WTC11 (cell line): ENCODE measurements at regions not wholly inside any gene's neighbourhood (a gene's known extent, or its start where the extent isn't known, plus 50 kb on each side); places are given as distances from the start of the nearest gene placed in this dataset.

Experiments used
- ATAC-seq: fragments of 200-7000 bp; cut with Tn5 transposase; 2 replicates; pipeline ENCODE4 v1.10.0; 2021; ENCODE audit warnings: mild to moderate bottlenecking, moderate library complexity
- CTCF ChIA-PET: fragments of 300-600 bp; sonication (Branson Sonifier 250); formaldehyde crosslinking; loops from one replicate; lab custom pipeline; 2021; ENCODE audit warnings: antibody characterized with exemption; lab: Charles Lee
- POLR2A ChIA-PET: fragments of 350-600 bp; sonication (Branson Sonifier 250); formaldehyde crosslinking; loops from one replicate; lab custom pipeline; 2021; ENCODE audit warnings: antibody characterized with exemption; lab: Charles Lee
- DNase-seq: peaks from one replicate; pipeline ENCODE4 v3.0.0; 2021; ENCODE audit warnings: low spot score
- H3K27ac Mint-ChIP-seq: 2 replicates; pipeline ENCODE4 v1.8.0; 2021; ENCODE audit warnings: mixed read lengths
- H3K27me3 Mint-ChIP-seq: 2 replicates; pipeline ENCODE4 v1.8.0; 2021; ENCODE audit warnings: low read depth, mild to moderate bottlenecking, moderate library complexity, mixed read lengths
- H3K36me3 Mint-ChIP-seq: 2 replicates; pipeline ENCODE4 v1.8.0; 2021; ENCODE audit warnings: mixed read lengths
- H3K4me1 Mint-ChIP-seq: 2 replicates; pipeline ENCODE4 v1.8.0; 2022; ENCODE audit warnings: mixed read lengths
- H3K4me3 Mint-ChIP-seq: 2 replicates; pipeline ENCODE4 v1.8.0; 2021; ENCODE audit warnings: mild to moderate bottlenecking, moderate library complexity, mixed read lengths
- H3K9me3 Mint-ChIP-seq: 2 replicates; pipeline ENCODE4 v1.8.0; 2021; ENCODE audit warnings: mixed read lengths
- AFF4 ChIP-seq: sonication (generic); formaldehyde crosslinking; IDR thresholded peaks from 2 replicates; pipeline ENCODE4 v1.8.1; 2023; ENCODE audit warnings: mild to moderate bottlenecking, missing genetic modification reagents, borderline replicate concordance
- ATF6 ChIP-seq: sonication (generic); formaldehyde crosslinking; IDR thresholded peaks from 2 replicates; pipeline ENCODE4 v1.8.1; 2023; ENCODE audit warnings: mild to moderate bottlenecking, missing genetic modification reagents
- CDX4 ChIP-seq: fragments of 250-450 bp; sonication (Bioruptor Pico); IDR thresholded peaks from 2 replicates; pipeline ENCODE4 v1.9.0; 2021; ENCODE audit warnings: moderate library complexity, mild to moderate bottlenecking, inconsistent platforms, borderline replicate concordance
- CREM ChIP-seq: sonication (generic); formaldehyde crosslinking; IDR thresholded peaks from 2 replicates; pipeline ENCODE4 v1.8.1; 2022; ENCODE audit warnings: mild to moderate bottlenecking, missing genetic modification reagents, moderate library complexity
- CTCF ChIP-seq: fragments of 200-600 bp; IDR thresholded peaks from 2 replicates; pipeline ENCODE4 v1.8.0; 2022; ENCODE audit warnings: antibody characterized with exemption
- E2F5 ChIP-seq: sonication (generic); formaldehyde crosslinking; IDR thresholded peaks from 2 replicates; pipeline ENCODE4 v1.8.1; 2022; ENCODE audit warnings: mild to moderate bottlenecking, moderate library complexity, missing genetic modification reagents
- FOXJ3 ChIP-seq: sonication (generic); formaldehyde crosslinking; IDR thresholded peaks from 2 replicates; pipeline ENCODE4 v1.9.0; 2021; ENCODE audit warnings: missing genetic modification reagents, mild to moderate bottlenecking, borderline replicate concordance
- GRHL2 ChIP-seq: fragments of 250-450 bp; sonication (Bioruptor Pico); IDR thresholded peaks from 2 replicates; pipeline ENCODE4 v1.8.0; 2022; ENCODE audit warnings: mild to moderate bottlenecking, moderate library complexity; ENCODE audit not compliant: insufficient replicate concordance, severe bottlenecking
- MXD4 ChIP-seq: fragments of 250-450 bp; sonication (Bioruptor Pico); IDR thresholded peaks from 2 replicates; pipeline ENCODE4 v1.8.0; 2021; ENCODE audit warnings: mild to moderate bottlenecking, moderate library complexity, borderline replicate concordance
- TEAD4 ChIP-seq: sonication (generic); formaldehyde crosslinking; IDR thresholded peaks from 2 replicates; pipeline ENCODE4 v1.8.0; 2022; ENCODE audit warnings: mild to moderate bottlenecking, missing genetic modification reagents
- ZNF317 ChIP-seq: sonication (generic); formaldehyde crosslinking; IDR thresholded peaks from 2 replicates; pipeline ENCODE4 v1.8.1; 2023; ENCODE audit warnings: low read depth, mild to moderate bottlenecking, moderate library complexity, missing genetic modification reagents, borderline replicate concordance
- ZNF423 ChIP-seq: fragments of 250-450 bp; sonication (Bioruptor Pico); IDR thresholded peaks from 2 replicates; pipeline ENCODE4 v2.1.2; 2022; ENCODE audit warnings: mild to moderate bottlenecking, moderate library complexity
- TF ChIP-seq, protein P1 (sequence below): sonication (generic); formaldehyde crosslinking; IDR thresholded peaks from 2 replicates; pipeline ENCODE4 v1.8.1; 2022; ENCODE audit warnings: low read depth, missing genetic modification reagents, borderline replicate concordance
- TF ChIP-seq, protein P2 (sequence below): fragments of 250-450 bp; sonication (Bioruptor Pico); IDR thresholded peaks from 2 replicates; pipeline ENCODE4 v1.9.0; 2021; ENCODE audit warnings: mild to moderate bottlenecking

- Mint-ChIP-seq H3K27me3 (no peaks in the 10 kb centered on the region), H3K36me3 (no peaks in the 10 kb centered on the region), H3K9me3 (no peaks in the 10 kb centered on the region), H3K27ac (no peak overlapping the region), H3K4me3 (no peak overlapping the region), H3K4me1 (peaks cover 4% of the 10 kb centered on the region; the same call in 1 of the 2 replicates)
- ATAC-seq, result no peak
- POLR2A ChIA-PET, result no interaction called here
- CTCF ChIA-PET, result no interaction called here
- TF ChIP-seq FOXJ3 (CRISPR knock-in tag) (no peak), CTCF (no peak), CDX4 (CRISPR knock-in tag) (no peak), ATF6 (no peak), E2F5 (CRISPR knock-in tag) (no peak), MXD4 (no peak), TEAD4 (CRISPR knock-in tag) (no peak), GRHL2 (no peak), CREM (no peak), ZNF423 (CRISPR knock-in tag) (no peak), ZNF317 (CRISPR knock-in tag) (no peak), AFF4 (no peak)
- TF ChIP-seq, protein P1, sequence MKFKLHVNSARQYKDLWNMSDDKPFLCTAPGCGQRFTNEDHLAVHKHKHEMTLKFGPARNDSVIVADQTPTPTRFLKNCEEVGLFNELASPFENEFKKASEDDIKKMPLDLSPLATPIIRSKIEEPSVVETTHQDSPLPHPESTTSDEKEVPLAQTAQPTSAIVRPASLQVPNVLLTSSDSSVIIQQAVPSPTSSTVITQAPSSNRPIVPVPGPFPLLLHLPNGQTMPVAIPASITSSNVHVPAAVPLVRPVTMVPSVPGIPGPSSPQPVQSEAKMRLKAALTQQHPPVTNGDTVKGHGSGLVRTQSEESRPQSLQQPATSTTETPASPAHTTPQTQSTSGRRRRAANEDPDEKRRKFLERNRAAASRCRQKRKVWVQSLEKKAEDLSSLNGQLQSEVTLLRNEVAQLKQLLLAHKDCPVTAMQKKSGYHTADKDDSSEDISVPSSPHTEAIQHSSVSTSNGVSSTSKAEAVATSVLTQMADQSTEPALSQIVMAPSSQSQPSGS (CRISPR knock-in tag), result no peak
- TF ChIP-seq, protein P2, sequence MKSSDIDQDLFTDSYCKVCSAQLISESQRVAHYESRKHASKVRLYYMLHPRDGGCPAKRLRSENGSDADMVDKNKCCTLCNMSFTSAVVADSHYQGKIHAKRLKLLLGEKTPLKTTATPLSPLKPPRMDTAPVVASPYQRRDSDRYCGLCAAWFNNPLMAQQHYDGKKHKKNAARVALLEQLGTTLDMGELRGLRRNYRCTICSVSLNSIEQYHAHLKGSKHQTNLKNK (CRISPR knock-in tag), result no peak
- DNase-seq, result no peak
Measured at GRCh38 chr4:149211876-149212275, 603.8 kb downstream of the IQCM start.
